ENCODE measurements at regions not wholly inside any gene's neighbourhood (a gene's known extent, or its start where the extent isn't known, plus 50 kb on each side); places are given as distances from the start of the nearest gene placed in this dataset.

- TF ChIP-seq, protein P1, sequence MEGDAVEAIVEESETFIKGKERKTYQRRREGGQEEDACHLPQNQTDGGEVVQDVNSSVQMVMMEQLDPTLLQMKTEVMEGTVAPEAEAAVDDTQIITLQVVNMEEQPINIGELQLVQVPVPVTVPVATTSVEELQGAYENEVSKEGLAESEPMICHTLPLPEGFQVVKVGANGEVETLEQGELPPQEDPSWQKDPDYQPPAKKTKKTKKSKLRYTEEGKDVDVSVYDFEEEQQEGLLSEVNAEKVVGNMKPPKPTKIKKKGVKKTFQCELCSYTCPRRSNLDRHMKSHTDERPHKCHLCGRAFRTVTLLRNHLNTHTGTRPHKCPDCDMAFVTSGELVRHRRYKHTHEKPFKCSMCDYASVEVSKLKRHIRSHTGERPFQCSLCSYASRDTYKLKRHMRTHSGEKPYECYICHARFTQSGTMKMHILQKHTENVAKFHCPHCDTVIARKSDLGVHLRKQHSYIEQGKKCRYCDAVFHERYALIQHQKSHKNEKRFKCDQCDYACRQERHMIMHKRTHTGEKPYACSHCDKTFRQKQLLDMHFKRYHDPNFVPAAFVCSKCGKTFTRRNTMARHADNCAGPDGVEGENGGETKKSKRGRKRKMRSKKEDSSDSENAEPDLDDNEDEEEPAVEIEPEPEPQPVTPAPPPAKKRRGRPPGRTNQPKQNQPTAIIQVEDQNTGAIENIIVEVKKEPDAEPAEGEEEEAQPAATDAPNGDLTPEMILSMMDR (IDR thresholded peaks at IDR 0.05): no peak
- TF ChIP-seq POLR2A (IDR thresholded peaks at IDR 0.05) (no peak), EP300 (IDR thresholded peaks at IDR 0.05) (no peak)
These were observed 1425.4 kb downstream of the FOXD4L5 start for GRCh38 chr9:63859475-63860215.

Data from tibial nerve (tissue), 4 donors.